HepG2 (cell line): ENCODE measurements at regions not wholly inside any gene's neighbourhood (a gene's known extent, or its start where the extent isn't known, plus 50 kb on each side); places are given as distances from the start of the nearest gene placed in this dataset.

Source experiments
- EZH2 ChIP-seq: conservative IDR thresholded peaks from 2 replicates; pipeline ENCODE4 v1.6.1; 2012; ENCODE audit warnings: mild to moderate bottlenecking, low read depth, low read length, moderate library complexity
- JUNB ChIP-seq: sonication (generic); formaldehyde crosslinking; IDR thresholded peaks from 2 replicates; pipeline ENCODE4 v1.8.0; 2022; ENCODE audit warnings: missing genetic modification reagents, mild to moderate bottlenecking, borderline replicate concordance
- KDM5A ChIP-seq: fragments of 200-600 bp; sonication (generic); IDR thresholded peaks from 2 replicates; pipeline ENCODE4 v1.7.0; 2018; ENCODE audit warnings: antibody characterized with exemption, mild to moderate bottlenecking, low read length, borderline replicate concordance
- TBL1XR1 ChIP-seq: fragments of 150-350 bp; IDR thresholded peaks from 2 replicates; pipeline ENCODE4 v1.6.1; 2014; ENCODE audit warnings: borderline replicate concordance, low read length; ENCODE audit not compliant: partially characterized antibody

- no peak for TF ChIP-seq TBL1XR1
- TF ChIP-seq KDM5A, result no peak
- no peak for TF ChIP-seq JUNB
- no peak for TF ChIP-seq EZH2
Observed at GRCh38 chr3:88690287-88690686, 417.1 kb upstream of the EPHA3 start.
